HG03103 (cell line): ENCODE measurements at regions not wholly inside any gene's neighbourhood (a gene's known extent, or its start where the extent isn't known, plus 50 kb on each side); places are given as distances from the start of the nearest gene placed in this dataset.
"Not testable (repeated sequence)": the region's sequence is repeated elsewhere in the genome, so short reads cannot be mapped to it uniquely, and the experiment has no call there.

Experiments used
- ATAC-seq: cut with Tn5 transposase; IDR thresholded peaks from one replicate; pipeline ENCODE4 v1.9.1; 2021; ENCODE audit warnings: low read depth; ENCODE audit not compliant: unreplicated experiment

DNA sequence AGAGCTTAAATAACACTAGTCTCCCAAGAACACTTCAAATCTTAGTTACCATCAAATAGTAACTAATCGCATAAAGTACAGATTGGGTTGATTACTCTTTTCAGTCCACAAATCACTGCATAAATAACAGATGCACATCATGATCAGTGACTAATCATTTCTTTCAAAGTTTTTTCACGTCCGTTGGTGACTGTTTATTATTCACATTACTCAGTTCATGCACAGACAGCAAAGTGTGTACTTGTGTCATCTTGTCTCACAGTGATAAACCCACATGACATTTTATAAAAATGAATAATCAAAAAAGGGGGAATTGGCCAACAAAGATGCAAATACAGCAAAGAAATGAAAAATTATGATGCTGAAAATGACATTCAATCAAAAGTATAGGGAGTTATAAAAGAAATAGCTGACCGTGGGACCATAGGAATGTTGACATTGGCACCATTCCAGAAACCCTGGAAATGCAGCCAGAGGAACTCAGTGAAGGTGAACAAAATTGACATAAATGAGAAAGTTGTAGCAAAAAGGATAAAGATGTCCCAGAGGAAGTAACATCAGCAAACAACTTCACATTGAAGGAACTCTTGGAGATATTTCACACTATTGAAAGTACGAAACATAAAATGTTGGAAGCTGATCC is 161.5 kb downstream of the SOX3 start:
- no peak for ATAC-seq

DNA sequence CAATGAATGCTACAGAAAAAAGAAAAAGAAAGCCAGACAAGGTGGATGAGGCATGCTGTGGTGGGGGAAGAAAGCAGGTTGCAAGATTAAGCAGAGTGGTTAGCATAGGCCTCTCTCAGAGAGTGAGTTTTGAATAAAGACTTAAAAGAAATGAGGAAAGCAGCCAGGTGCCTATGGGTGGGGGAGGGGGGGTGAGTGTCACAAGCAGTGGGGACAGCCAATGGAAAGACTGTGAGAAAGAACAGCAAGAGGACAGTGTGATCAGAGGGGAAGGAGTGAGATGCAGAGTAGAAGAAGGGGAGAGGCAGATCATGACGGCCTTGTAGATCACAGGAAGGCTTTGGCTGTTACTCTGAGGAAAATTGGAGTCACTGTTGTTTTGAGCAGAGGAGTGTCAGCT is 162.5 kb downstream of the SOX3 start:
- no peak for ATAC-seq

DNA sequence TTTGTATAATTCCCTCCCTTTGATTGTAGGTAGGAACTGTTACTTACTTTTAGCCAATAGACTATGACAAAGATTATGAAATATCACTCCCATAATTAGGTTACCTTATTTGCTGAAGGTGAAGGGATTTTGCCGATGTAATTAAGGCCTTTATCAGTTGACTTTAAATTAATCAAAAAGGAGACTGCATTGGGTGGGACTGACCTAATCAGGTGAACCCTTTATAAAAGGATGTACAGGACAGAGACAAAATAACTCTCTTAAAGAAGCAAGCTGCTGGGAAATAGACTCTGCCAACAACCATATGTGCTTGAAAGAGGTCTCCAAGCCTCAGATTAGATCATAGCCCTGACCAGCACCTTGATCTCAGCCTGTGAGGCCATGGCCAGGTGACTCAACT is 167.6 kb downstream of the SOX3 start:
- ATAC-seq = no peak

DNA sequence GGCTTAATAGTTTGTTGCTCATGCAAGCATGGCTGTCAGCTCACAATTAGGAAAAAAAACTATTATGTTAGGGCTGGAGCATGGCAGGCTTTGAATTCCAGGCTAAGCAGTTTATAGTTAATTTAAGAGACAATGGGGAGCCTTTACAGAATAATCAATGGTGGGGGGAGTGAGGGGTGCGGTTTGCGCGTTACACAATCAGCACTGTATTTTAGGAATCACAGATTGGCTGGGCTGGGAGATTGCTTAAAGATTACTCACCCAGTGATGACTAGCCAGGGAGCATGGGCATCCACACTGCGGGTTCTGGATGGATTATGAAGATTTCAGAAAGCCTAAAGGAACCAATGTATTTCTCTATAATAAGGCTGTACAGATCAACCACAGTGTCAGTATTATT is 186.6 kb downstream of the SOX3 start:
- no peak for ATAC-seq

DNA sequence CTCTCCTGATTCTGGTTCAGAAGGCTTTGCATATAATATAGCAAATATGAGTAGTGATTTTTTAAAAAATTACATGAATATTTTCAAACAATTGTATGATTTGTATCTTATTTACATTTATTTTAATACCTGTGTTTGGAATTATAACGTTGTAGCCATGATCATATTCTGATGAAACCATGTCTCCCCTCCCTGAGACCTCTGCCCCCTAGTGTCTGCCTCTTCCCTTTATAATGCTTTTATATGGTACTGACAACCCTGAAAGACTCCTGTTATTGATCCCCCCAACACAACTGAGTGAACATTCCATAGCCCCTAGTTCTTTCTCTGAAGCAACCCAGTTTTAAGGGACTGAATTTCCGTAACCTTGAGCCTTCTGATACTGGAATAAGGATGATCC is 187.4 kb downstream of the SOX3 start:
- no peak for ATAC-seq

DNA sequence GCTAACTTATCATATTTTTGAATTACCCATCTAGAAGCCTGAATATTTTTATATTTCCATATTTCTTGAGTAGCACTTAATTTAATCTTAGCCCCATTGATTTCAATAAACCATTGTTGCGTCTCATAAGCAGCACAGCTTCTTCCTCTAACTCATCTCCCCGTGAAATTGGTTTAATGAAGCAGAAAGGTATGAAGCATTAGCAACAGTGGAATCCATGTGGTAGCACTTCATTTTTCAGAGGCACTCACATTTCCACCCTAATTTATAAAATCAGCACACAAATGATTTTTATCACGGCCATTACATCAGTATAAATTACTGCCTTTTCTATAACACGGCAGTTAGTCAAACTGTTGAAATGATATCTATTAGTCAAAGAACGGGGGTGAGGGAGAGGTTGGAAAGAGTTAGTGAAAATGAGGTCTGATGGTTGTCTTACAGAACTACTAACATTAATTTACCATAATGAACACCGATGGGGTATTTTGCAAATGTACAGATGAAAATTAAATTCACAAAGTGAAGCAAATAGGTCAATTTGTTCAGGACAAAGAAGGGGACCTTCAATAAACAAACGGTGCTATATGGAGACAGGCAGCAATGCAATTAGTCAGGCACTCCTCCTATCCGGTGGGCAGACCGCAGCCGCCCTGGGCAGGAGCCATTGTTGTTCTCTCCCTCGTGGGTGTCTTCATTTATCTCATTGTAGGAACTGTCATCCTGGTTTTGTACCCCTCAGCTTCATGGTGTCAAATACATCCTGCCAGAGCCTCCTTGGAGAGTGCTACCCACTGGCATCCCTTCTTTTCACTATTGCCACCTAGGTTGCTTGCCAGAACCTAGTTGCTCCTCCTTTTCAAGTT is 205.7 kb downstream of the SOX3 start:
- no peak for ATAC-seq

DNA sequence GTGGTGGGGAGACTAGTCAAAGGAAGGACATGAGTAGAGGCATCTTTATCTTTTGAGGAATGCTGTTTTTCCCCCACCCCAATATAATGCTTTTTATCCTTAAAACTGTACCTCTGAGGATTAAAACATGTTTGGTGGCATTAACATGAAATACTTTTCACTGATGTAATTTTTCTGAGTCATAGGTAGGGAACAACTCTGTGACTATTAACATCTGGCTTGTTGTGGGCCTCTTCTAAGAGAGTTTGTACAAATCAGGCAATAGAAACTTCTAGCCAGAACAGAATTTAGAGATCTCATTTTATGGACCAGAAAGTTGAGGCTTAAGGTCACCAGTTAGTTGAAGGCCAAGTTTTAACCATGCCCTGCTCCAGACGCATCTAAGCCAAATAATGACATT is 207.6 kb downstream of the SOX3 start:
- no peak for ATAC-seq

DNA sequence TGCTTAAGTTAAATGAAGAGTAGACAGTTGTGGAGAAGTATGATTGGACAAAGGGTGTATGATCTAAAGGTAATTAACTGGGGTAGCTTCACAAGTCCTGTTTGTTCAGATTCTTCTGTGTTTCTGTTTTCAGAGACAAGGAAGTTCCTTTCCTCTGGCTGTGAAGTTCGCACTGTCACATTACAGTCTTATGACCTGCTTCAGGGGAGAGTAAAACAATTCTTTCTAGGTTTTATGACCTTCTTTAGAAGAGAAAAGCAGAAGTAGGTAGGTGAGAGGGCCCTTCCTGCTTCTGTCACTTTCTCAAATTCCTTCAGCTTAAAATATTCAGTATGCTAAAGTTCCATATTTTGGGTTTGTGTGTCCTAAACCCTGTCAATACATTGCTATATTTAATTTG is 211.9 kb downstream of the SOX3 start:
- no peak for ATAC-seq

DNA sequence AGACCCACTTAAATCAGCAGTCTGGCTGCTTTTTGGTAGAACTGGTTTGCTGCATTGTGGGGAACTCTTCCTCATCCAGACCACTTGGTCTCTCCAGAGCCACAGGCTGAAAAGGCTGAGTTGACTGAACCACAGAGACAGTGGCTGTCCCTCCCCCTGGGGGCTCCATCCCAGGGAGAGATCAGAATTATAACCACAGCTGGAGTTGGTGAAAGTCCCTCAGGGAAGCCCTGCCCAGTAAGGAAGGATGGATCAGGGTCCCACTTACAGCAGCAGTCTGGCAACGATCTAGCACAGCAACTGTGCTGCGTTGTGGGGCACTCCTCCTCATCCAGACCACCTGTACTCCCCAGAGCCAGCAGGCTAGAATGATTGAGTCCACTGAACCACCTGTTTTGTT is 212.7 kb downstream of the SOX3 start:
- no peak for ATAC-seq

DNA sequence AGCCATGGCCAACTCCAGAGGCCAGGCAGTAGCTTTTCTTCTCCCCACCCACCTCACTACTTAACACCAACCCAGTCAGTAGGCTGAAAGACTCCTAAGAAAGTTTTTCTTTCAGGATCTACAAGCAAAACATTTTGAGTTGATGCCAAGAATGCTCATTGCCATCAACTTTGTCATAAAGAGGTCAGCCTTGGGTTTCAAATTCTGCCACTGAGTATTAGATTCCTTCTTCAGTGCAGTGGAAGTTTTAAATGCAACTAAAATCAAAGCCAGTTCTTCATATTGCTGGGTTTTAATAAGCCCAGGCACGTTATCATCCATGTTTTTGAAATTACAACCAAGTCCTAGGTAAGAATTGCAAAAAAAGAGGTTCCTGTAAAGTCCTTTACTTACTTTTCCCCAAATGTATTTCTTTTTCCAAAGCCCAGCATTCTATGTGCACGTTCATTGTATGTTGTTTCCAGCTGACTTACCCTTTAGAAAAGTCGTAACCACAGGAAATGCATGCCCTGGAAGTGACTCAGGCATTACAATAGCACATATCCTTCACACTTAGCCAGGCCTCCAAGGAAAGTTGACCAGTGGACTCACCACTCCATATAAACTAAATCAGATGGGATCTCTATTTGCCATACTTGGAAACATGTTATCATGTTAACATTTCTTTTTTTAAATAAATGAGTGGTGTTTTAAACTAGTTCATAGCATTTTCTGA is 229.9 kb downstream of the SOX3 start:
- ATAC-seq = no peak

DNA sequence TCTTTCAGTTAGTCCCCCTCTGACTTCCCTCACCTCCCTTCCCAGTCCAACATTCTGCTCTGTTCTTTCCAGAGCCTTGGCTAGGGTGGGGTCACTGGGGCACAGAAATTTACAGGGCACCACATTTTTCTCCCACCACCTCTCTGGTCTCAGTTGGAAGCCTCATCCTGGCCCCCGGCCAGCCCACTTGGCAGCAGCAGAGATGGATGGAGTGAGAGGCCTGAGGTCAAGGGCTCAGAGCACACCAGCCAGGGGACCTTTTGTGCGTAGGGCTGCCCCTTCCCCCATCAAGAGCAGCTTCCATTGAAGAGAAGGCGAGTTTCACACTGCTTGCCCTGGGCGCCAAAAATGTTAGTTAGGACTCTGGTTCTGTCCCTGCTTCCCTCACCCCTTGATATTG is 230.9 kb downstream of the SOX3 start:
- no peak for ATAC-seq

DNA sequence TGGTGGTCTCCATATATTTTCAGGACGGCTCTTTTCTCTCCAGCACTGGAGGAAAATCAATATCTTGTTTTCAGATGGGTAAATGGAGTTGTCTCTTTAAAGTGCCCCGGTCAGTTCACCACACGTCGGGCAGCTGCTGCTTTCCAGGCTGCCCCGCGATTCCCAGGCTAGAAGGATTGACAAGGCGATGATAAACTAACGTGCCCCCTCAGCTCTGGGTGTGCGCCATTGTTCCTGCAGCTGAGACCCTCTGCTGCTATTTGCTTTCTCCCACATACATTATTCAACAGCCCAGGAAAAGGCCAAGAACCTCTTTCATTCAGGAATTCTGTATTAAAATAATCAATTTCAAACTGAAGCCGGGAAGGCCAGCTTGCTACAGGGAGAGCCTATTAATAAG is 254.5 kb downstream of the SOX3 start:
- ATAC-seq = no peak

DNA sequence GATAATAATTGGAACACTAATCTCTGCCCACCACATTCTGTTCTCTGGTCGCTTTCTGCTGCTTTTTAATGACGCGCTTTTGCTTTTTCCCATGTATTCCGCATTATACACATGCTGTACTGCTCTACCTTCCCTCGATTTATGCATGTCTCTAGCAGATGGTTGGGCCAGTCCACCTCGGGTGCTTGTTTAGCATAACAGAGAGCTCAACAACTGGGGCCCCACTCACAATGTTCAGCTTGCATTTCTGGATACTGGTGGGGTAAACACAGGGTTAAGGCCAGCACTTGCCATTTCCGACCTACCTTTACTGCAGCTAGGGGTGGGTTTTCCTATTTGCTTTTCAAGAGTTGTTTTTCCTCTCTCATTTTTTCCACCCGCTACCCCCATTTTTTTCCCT is 255.8 kb downstream of the SOX3 start:
- ATAC-seq = no peak

DNA sequence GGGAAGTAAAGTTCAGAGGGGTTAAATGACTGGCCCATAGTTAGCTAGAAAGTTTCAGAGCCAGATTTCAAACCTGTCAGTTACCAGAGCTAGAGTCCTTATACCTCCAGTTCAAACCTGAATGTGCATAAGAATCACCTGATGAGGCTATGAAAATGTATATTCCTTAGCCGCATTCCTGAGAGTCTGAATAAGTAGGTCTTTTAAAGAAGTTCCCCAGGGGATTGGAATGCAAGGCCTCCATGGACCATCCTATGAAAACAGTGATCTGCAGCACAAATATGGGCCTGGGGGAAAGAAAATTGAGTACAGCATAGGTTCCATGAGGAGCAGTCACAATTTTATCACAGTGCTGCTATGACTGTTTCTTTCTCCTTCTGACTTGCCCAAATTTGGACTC is 263.9 kb upstream of the CXorf66 start:
- no peak for ATAC-seq

DNA sequence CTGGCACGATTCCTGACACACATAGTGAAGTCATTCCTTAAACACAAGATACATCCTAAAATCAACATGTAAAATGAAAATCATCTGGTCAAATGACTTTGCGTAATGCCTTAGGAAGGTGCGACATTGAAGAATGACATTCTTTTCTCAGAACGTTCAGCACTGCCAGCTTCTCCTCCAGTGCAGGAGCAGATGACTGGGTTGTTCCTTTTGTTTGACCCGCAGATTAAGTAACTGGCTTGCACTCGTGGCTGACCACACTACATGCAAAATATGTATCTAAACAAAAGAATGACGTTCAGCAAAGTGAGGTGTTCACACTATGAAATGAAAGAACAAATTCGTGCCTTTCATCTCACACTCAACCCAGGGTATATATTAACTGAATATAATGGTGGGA is 260.7 kb upstream of the CXorf66 start:
- ATAC-seq = not testable (repeated sequence)

DNA sequence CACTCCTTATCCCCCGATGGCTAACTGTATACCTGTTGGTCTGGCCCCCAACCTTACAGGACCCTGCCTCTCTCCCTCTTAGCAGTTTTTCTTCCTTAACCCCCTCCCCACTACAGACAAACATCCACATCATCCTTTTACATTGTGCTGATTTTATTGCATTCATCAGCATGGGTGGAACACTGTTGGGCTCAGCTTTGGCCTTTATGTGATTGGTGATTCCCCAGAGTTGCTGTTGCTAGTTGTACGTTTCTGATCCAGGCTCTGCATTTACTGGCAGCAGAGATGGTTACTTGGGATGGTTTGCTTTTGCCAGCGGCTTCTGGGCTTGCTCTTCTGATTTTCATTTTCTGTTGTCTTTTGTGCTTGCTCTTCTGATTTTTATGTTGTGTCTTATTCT is 250.6 kb upstream of the CXorf66 start:
- not testable (repeated sequence) for ATAC-seq

DNA sequence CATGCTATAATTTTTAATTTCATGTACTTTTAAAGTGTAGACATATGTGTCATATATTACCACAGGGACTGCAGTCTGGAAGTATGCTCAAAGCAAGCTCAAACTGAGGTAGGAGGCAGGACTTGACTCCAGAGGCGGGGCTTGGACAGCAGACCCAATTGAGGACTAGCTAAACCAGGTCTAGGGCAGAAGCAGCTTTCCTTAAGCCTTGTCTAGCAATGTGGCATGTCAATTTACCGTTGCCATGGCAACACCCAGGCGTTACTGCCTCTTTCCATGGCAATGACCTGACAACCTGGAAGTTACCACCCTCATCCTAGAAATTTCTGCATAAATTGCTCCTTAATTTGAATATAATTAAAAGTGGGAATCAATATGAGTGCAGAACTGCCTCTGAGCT is 249.2 kb upstream of the CXorf66 start:
- not testable (repeated sequence) for ATAC-seq

DNA sequence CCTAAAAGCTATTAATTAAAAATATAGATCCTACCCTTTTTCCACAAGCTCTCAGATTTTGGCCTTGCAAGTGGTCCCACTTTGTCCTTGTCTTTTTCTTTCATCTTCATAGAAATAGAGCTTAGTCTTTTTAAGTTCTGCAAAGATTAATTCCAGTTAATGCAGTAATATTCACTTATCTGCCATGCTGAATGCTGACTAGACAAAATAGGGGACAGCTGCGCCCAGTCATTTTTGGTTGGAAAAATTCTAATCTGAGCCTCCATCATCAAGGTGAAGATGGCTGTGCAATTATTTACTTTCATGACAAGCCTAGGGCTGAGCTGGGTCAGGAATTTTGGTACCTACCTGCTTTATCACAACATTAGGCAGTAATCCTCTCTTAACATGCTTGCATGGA is 241.3 kb upstream of the CXorf66 start:
- ATAC-seq = no peak

DNA sequence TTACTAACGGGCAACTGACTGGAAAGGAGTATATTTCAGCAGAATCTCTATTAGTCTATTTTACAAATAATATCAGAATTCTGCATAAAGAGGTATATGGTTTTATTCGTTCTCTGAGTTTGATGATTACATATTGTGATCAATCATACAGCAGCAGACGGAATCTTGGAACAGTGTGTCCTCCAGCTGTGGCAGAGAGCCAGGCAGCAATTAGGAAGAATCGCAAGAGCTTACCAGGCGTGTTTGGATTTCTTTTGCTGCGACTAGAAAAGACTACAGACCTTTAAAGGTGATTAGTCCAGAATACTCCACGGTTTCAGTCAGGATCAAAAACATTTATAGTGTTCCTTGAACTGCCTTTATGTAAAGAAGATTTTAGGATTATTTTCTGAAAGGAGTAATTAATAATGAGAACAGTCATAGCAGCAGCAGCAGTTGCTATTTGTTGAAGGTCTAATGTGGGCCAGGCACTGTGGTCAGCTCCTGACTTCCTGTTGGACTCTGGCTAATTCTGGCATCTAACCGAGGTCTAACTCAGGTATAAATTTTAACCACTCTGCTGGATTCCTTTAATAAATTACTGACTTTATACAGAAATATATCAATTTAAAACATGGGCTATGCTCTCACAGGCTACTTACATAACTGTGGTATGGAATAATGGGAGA is 225.3 kb upstream of the CXorf66 start:
- ATAC-seq = no peak

DNA sequence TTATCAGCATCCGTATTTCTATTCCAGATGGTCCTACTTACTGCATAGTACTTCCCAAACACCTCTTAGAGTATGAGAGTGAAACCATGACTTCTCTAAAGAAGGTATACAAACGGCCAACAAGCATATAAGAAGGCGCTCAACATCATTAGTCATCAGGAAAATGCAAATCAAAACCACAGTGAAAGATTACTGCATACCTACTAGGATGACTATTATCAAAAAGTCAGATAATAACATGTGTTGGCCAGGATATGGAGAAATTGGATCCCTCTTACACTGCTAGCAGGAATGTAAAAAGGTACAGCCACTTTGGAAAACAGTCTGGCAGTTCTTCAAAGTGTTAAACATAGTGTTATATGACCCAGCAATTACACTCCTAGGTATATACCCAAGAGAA is 215.3 kb upstream of the CXorf66 start:
- ATAC-seq = no peak

DNA sequence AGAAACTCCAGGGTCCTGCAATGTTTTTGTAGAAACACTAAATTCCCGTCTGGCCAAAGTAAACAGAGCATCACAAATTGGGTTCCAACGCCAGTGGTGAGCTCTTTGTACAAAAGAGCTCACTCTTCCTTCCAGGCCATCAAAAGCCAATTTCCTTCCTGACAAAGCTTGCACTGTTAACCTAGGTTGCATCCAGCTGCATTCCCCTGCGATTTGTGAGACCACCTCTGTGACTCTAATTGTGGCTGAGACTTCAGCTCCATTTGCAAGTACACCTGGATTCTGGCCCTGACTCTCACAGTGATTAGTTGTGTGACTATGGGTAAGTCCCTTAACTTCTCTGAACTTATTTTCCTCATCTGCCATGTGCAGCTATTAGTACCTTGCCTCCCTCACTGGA is 212.5 kb upstream of the CXorf66 start:
- ATAC-seq = no peak
